Tibial nerve (tissue), 4 donors: ENCODE measurements at regions not wholly inside any gene's neighbourhood (a gene's known extent, or its start where the extent isn't known, plus 50 kb on each side); places are given as distances from the start of the nearest gene placed in this dataset.

Experiments used
- DNase-seq, 2 donors: peaks; one replicate each; pipeline ENCODE4 v3.0.0-alpha.2; 2019; ENCODE audit warnings: low spot score in 2 of 2
- H3K27ac ChIP-seq, 4 donors: fragments of 200-600 bp; sonication (generic) in 3 of 4; one replicate each; pipeline ENCODE4 v1.5.1; 2017 to 2019; ENCODE audit warnings: mild to moderate bottlenecking in 1 of 4
- H3K27me3 ChIP-seq, 2 donors: fragments of 200-600 bp; sonication (generic) in 1 of 2; one replicate each; pipeline versions ENCODE4 v1.5.1 to v1.6.0; 2017 to 2019
- H3K36me3 ChIP-seq, 3 donors: fragments of 200-600 bp; sonication (generic); one replicate each; pipeline ENCODE4 v1.5.1; 2018 to 2019
- H3K4me1 ChIP-seq, 4 donors: fragments of 200-600 bp; sonication (generic) in 3 of 4; one replicate each; pipeline ENCODE4 v1.5.1; 2017 to 2019
- H3K4me3 ChIP-seq, 4 donors: fragments of 200-600 bp; sonication (generic) in 3 of 4; one replicate each; pipeline ENCODE4 v1.5.1; 2017 to 2019; ENCODE audit warnings: mild to moderate bottlenecking in 1 of 4, moderate library complexity in 1 of 4
- H3K9me3 ChIP-seq, 4 donors: fragments of 200-600 bp; sonication (generic) in 3 of 4; one replicate each; pipeline ENCODE4 v1.5.1; 2017 to 2019
- CTCF ChIP-seq, 5 experiments: fragments of 200-600 bp in 3 of 5; fragments of 450-650 bp in 2 of 5; sonication (generic) in 3 of 5; IDR thresholded peaks; one replicate each; pipeline ENCODE4 v1.5.1; 2016 to 2019; ENCODE audit warnings: antibody characterized with exemption in 5 of 5, mild to moderate bottlenecking in 3 of 5, moderate library complexity in 2 of 5
- EP300 ChIP-seq, 2 donors: sonication (generic); formaldehyde crosslinking; IDR thresholded peaks; one replicate each; pipeline ENCODE4 v1.6.1; 2017; ENCODE audit warnings: antibody characterized with exemption in 2 of 2, mild to moderate bottlenecking in 1 of 2
- POLR2A ChIP-seq, 2 donors: fragments of 450-650 bp; IDR thresholded peaks; one replicate each; pipeline ENCODE4 v1.6.1; 2017; ENCODE audit warnings: antibody characterized with exemption in 2 of 2, mild to moderate bottlenecking in 2 of 2, moderate library complexity in 2 of 2
- WGBS, 2 donors: methylation state at CpG; one replicate each; pipeline ENCODE4 v1.1.5; 2018; 5-methylcytosine and 5-hydroxymethylcytosine counted together

DNA sequence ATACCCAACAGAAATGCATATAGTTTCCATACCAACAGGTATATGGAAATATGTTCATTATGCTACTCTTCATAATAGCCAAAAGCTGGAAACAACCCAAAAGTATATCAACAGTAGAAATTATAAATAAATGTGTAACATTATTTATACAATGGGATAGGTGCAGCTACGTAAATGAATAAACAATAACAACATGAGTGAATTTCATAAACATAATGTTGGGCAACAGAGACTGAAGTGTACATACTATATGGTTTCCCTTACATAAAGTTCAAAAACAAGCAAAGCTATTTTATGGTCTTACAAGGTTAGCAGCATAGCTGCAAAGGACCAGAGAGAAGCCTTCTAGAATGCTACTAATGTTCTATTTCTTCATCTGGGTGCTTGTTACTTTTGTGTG lies 305.0 kb downstream of the INSC start:
- Histone ChIP-seq H3K27me3 (no peaks in the 10 kb centered on the region), H3K4me1 (no peaks in the 10 kb centered on the region), H3K36me3 (no peaks in the 10 kb centered on the region), H3K9me3 (no peaks in the 10 kb centered on the region), H3K4me3 (no peak overlapping the region), H3K27ac (no peak overlapping the region)
- no peak for DNase-seq
- TF ChIP-seq POLR2A (IDR thresholded peaks at IDR 0.05) (no peak), CTCF (IDR thresholded peaks at IDR 0.05) (no peak), EP300 (IDR thresholded peaks at IDR 0.05) (no peak)
- 87 to 90% methylated on average over 1 of the region's 1 CpG for WGBS, 2 donors

- H3K4me3 ChIP-seq: no peak overlapping the region
- TF ChIP-seq POLR2A (IDR thresholded peaks at IDR 0.05): no peak
- no peak for TF ChIP-seq EP300 (IDR thresholded peaks at IDR 0.05)
- TF ChIP-seq CTCF (IDR thresholded peaks at IDR 0.05): no peak
- DNase-seq: no peak
- no peaks in the 10 kb centered on the region for H3K27me3 ChIP-seq
- no peaks in the 10 kb centered on the region for H3K4me1 ChIP-seq
- peaks cover 0 to 3% (median 0%) of the 10 kb centered on the region in 4 donors for H3K9me3 ChIP-seq
- no peak overlapping the region for H3K27ac ChIP-seq
- 96 to 97% methylated on average over 3 of the region's 3 CpGs for WGBS, 2 donors
- H3K36me3 ChIP-seq: no peaks in the 10 kb centered on the region
Observed at GRCh38 chr11:15430381-15430780, 315.7 kb downstream of the INSC start.

- no peak for DNase-seq
- no peak for TF ChIP-seq CTCF (IDR thresholded peaks at IDR 0.05)
- TF ChIP-seq POLR2A (IDR thresholded peaks at IDR 0.05): no peak
- TF ChIP-seq EP300 (IDR thresholded peaks at IDR 0.05): no peak
Observed at GRCh38 chr11:15434529-15434928, 319.8 kb downstream of the INSC start.

DNA sequence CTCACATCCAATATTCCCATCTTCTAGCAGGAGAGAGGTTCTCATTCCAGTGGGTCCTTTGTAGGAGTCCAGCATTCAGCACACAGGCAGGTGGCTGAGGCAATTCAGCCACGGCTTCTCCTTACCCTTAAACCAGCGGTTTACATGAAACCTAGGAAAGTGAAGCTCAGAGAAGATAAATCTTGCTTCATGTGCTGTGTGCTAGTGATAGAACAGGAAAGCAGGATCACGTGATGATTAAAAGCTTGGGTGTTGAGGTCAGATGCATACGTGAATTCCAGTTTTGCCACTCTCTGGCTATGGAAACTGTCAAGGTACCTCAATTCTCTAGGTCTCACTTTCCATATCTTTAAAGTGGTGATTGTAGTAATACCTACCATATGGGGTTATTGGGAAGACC lies 331.6 kb downstream of the INSC start:
- no peak for TF ChIP-seq EP300 (IDR thresholded peaks at IDR 0.05)
- TF ChIP-seq CTCF (IDR thresholded peaks at IDR 0.05): no peak
- TF ChIP-seq POLR2A (IDR thresholded peaks at IDR 0.05): no peak
- H3K27ac ChIP-seq: no peak overlapping the region
- WGBS, 2 donors: 88 to 89% methylated on average over 4 of the region's 4 CpGs
- no peaks in the 10 kb centered on the region for H3K9me3 ChIP-seq
- H3K4me1 ChIP-seq: no peaks in the 10 kb centered on the region
- H3K36me3 ChIP-seq: no peaks in the 10 kb centered on the region
- H3K4me3 ChIP-seq: no peak overlapping the region
- no peak for DNase-seq
- no peaks in the 10 kb centered on the region for H3K27me3 ChIP-seq

More at GRCh38 chr11:15434529-15434928, 319.8 kb downstream of the INSC start:
- Histone ChIP-seq H3K4me3 (no peak overlapping the region), H3K9me3 (no peaks in the 10 kb centered on the region), H3K36me3 (no peaks in the 10 kb centered on the region), H3K27ac (no peak overlapping the region), H3K4me1 (no peaks in the 10 kb centered on the region), H3K27me3 (no peaks in the 10 kb centered on the region)
- WGBS, 2 donors: 32 to 34% methylated on average over 3 of the region's 3 CpGs

- no peaks in the 10 kb centered on the region for H3K4me1 ChIP-seq
- H3K27ac ChIP-seq: no peak overlapping the region
- no peaks in the 10 kb centered on the region for H3K9me3 ChIP-seq
- no peak overlapping the region for H3K4me3 ChIP-seq
- H3K36me3 ChIP-seq: no peaks in the 10 kb centered on the region
- no peak for DNase-seq
- no peaks in the 10 kb centered on the region for H3K27me3 ChIP-seq
- WGBS, 2 donors: 75 to 76% methylated on average over 3 of the region's 3 CpGs
- TF ChIP-seq CTCF (IDR thresholded peaks at IDR 0.05): no peak
- no peak for TF ChIP-seq EP300 (IDR thresholded peaks at IDR 0.05)
- no peak for TF ChIP-seq POLR2A (IDR thresholded peaks at IDR 0.05)
Observed at GRCh38 chr11:15446929-15447328, 332.2 kb downstream of the INSC start.
